Activated CD8-positive, alpha-beta memory T cell treated with anti-CD3 and anti-CD28 coated beads for 48 hours (primary cell): ENCODE measurements at regions not wholly inside any gene's neighbourhood (a gene's known extent, or its start where the extent isn't known, plus 50 kb on each side); places are given as distances from the start of the nearest gene placed in this dataset.
A peak's percentile ranks its signal among the peaks of the same experiment; 100 is the strongest.

Experiments used
- DNase-seq, 3 experiments: peaks; one replicate each; pipeline ENCODE4 v3.0.0-alpha.2; 2020; ENCODE audit warnings: low read depth in 2 of 3, low spot score in 2 of 3

DNA sequence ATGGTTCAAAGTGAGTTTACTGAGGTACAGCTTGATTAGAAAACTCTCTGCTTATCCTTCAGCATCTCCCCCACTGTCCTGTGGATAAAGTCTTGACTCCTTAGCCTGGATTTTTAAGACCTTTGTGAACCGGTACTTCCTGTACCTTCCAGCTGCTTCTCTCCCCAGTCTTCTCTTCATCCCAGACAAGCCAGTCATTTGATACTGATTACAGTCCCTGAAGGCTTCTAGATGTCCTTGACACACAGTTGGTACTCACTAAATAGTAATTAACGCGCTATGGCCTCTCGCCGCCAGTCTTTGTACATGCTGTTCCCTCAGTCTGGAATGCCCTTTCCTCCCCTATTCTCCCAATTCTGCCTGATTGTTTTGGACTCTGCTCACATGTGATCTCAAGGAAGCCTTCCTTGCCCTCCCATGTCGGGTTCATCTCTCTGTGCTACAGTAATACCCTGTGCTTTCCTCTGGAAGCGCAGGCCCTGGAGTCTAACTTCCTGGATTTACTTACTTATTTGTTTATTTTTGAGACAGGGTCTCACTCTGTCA, 50.6 kb upstream of the PTGR2 start:
- DNase-seq, result no peak

- no peak for DNase-seq
Measured at GRCh38 chr14:73797543-73798265, 53.9 kb upstream of the PTGR2 start.

- no peak for DNase-seq
Measured at GRCh38 chr14:73796893-73797542, 54.6 kb upstream of the PTGR2 start.

GRCh38 chr14:73796415-73796814, 55.2 kb upstream of the PTGR2 start:
- DNase-seq, result no peak

DNA sequence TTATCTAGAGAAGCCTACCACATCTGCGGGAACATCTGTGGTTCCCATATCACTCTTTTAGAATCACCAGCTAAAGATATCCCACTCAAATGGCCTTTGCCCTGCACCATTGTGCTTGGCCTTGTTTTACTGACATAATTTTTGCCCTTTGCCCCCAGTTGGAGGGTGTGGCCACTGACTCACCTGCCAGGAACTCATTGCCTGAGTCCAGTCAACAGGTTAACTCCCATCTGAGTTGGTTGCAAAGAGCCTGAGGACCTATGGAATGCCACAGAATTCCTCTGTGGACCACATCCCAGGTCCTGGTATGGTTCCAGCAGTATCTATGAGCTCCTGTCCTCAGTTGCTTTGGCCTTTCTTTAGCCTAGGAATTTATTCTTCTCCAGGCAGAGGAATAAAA, 55.7 kb upstream of the PTGR2 start:
- DNase-seq, result no peak

DNA sequence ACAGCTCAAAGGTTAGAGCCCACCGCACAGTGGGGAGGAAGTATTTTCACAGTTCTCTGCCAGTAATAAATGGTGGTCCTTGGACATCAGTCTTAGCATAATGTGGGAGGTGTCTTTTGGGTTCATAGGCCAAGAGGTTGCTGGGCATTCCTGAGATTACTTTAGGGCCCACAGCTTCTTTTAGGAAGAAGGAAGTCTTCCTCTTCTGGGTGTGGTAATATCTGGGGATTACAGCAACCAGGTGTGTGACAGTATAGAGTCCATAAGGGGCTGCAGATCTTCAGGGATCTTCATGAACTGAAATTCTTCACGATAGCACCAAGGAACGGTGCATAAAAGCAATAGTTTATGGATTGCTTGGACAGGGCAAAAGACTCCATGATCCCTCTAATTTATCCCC, 56.2 kb upstream of the PTGR2 start:
- no peak for DNase-seq

DNA sequence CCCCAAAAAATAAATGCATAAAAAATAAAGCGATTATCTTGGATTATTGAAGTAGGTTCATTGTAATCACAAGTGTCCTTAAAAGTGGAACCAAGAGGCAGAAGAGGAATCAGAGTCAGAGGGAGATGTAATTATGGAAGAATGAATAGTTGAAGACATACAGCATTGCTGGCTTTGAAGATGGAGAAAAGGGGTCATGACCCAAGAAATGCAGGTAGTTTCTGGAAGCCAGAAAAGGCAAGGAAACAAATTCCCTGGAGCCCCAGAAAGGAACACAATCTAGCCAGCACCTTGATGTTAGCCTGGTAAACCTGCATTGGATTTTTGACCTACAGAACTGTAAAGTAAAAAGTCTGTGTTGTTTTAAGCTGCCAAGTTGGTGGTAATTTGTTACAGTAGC, 57.5 kb upstream of the PTGR2 start:
- DNase-seq, result no peak

DNA sequence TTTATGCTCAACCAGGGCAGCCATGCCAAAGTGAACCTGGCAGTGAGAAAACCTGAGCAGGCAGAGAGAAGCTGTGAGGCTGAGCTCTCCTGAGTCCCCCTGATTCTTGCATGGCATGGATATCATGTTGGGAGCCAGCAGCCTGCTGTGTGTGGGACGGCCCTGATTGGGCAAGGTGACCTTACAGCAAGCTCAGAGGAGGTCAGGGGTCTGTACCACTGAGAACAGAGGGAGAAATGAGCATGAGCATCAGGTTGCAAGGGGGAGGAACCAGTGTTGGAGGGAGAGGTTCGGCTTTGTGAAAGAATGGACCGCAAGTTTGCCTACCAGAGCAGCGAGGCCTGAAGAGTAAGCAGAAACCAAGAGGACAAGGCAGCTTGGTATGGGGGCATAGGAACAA, 59.1 kb upstream of the PTGR2 start:
- DNase-seq, result no peak

- no peak for DNase-seq
Measured at GRCh38 chr14:73789989-73790581, 61.5 kb upstream of the PTGR2 start.

DNA sequence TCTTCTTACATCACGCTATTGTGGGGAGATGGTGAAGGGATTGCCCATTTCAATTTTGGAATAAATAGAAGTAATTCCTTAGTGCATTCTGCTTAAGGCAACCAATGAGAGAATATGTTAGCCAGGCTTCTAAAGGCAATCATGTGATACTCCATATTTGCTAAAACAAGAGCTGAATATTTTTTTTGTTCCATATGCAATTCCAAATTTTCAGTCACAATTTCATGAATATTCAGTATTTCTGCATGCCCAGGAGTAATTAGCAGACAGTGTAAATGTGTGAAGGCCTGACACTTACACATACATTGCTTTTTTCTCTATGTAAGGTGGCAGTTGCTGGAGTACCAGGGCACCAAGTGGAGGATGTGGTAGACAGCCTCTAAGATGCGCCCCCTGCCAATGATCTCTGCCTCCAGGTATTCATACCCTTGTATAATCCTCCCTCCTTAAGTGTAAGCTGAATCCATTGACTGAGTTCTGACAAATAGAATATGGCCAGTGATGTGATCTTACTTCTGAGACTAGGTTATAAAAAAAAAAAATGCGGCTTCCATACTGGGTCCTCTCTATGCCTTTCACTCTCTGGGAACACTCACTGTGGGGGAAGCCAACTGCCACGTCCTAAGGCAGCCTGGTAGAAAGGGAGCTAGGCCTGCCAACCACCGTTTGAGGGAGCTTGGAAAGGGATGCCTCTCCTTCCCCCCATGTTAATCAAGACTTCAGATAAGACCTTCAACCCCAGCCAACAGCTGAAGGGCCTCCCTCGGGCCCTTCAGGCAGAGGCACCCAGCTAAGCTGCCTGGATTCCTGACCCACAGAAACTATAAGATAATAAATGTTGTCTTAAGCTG, 62.7 kb upstream of the PTGR2 start:
- no peak for DNase-seq

- no peak for DNase-seq
Measured at GRCh38 chr14:73788317-73788598, 63.4 kb upstream of the PTGR2 start.

GRCh38 chr14:73787486-73788316, 63.9 kb upstream of the PTGR2 start:
- DNase-seq, result peak in 1 of 3 experiments; percentile 41

- peak in 2 of 3 experiments; percentile 23 to 32 for DNase-seq
Measured at GRCh38 chr14:73786636-73787485, 64.8 kb upstream of the PTGR2 start.

DNA sequence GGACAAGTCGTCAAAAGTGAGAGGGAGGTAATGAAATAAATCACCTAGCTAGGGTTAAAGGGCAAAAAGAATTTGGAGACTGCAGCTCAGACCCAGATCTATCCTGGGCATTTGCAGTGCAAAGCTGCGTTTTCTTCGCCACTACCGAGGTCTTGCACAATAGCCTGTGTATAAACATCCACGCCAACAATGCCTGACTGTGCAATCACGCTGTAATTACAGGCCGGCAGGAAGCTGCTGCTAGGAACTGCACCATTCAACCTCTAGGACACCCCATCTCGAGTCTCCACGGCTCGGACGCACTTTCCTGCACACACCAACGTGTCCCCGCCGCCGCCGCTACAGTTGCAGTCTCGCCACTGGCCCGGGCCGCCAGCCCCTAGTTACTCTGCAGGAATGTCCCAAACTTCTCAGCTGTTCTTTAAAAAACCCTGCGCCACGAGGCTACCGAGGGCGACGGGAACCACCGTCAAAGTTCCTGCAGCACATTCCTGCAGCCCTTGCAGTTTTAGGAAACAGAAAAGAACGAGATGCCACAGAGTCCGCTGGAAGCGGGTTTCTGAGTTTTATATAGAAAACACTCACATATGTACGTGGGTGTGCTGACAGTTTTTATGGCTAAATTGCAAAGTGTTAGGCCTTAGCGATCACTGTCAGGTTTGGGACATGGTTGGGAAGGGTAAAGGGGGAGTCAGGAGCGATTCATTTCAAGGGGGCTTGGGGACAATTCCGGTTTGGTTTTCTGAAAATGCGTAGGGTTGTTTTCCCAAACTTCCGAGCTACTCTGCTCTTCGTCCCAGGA, 65.6 kb upstream of the PTGR2 start:
- peak in 2 of 3 experiments; percentile 36 to 42 for DNase-seq

DNA sequence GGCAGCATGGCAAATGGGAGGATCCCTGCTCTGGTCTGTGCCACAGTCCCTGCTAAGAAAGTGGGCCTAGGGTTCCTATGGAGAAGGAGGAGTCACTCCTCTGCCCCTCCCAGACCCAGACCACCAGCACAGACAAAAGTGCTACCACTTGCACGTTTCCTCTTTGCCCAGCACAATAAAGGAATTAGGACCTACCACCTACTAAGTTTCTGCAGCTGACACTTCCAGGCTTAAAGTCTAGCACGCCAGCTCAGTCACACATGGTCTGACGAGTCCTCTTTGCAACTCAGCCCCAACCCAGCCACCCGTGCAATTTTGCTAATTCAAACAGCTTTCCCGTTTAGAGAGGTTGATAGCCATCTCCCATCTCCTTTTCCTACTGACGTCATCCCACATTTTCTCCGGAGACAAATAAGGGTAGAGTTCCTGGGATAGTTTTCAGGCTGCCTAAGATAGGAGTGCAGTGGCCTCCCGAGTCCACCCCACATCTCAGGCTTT, 66.2 kb upstream of the PTGR2 start:
- DNase-seq, result no peak

- DNase-seq, result no peak
Measured at GRCh38 chr14:73784988-73785313, 66.7 kb upstream of the PTGR2 start.

DNA sequence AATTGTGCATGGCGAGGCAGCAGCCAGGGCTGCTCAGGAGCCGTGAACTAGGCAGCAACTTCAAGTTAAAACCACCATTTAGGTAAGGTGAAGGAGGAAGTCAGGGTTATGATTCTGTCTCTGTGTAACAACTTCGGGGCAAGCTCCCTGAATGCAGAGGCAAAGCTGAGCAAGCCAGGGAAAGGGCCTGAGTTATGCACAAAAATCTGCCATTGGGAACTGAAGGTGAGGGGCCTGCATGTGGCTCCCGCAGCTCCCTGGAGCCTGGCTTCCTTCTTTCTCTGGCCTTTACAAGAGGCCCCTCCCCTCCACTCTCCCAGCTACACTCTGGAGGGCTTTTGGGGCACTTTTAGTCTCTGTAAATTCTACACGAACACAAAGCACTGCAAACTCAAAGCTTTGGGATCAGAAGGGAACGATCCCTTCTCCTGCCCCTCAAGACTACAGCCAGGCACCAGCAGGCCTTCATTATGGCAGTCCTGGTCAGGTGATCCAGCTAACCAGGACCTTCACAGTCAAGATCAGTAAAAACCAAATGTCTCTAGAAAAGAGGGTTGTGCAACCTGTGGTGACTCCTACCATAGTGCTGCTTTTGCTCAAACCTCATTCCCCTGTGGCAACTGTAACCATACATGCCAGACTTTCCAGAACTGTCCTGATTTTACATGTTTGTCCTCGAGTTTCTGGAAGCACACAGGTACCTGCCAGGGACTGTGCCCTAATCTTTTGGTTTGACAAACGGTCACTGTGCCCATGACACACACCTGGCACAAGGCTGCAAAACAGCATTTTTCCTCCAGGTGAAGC, 67.2 kb upstream of the PTGR2 start:
- no peak for DNase-seq

- no peak for DNase-seq
Measured at GRCh38 chr14:73783107-73783727, 68.4 kb upstream of the PTGR2 start.
